ENCODE measurements at regions not wholly inside any gene's neighbourhood (a gene's known extent, or its start where the extent isn't known, plus 50 kb on each side); places are given as distances from the start of the nearest gene placed in this dataset.

- TF ChIP-seq BCL11A (IDR thresholded peaks at IDR 0.05; ENCODE audit: low read depth, low read length) = no peak
- TF ChIP-seq CBFB (IDR thresholded peaks at IDR 0.05; ENCODE audit: low read depth) = no peak
- no peak for TF ChIP-seq ETV6 (conservative IDR thresholded peaks at IDR 0.05 in 1 of 2, IDR thresholded peaks at IDR 0.05 in 1 of 2; ENCODE audit: borderline replicate concordance in 1 of 2, low read depth in 1 of 2)
- TF ChIP-seq CEBPB (IDR thresholded peaks at IDR 0.05; ENCODE audit: borderline replicate concordance in 1 of 2, low read depth in 2 of 2, low read length in 2 of 2) = no peak
Observed at GRCh38 chr12:34297790-34298164, 275.5 kb downstream of the ALG10 start (continued).

- H3K4me2 ChIP-seq (ENCODE audit: control insufficient read depth, insufficient read depth) = no peak overlapping the region
- no peaks in the 10 kb centered on the region for H3K79me2 ChIP-seq (ENCODE audit: control insufficient read depth, insufficient read depth, low read length)
- TF ChIP-seq E2F4 (IDR thresholded peaks at IDR 0.05; ENCODE audit: low read depth, low read length) = no peak
- TF ChIP-seq SMAD1 (IDR thresholded peaks at IDR 0.05; ENCODE audit: low read depth, partially characterized antibody) = no peak
- TF ChIP-seq NFYB (IDR thresholded peaks at IDR 0.05; ENCODE audit: insufficient read depth, low read depth, low read length) = no peak
- TF ChIP-seq MXI1 (IDR thresholded peaks at IDR 0.05; ENCODE audit: low read depth, low read length) = no peak
- no peak for TF ChIP-seq RB1 (IDR thresholded peaks at IDR 0.05; ENCODE audit: borderline replicate concordance)
- TF ChIP-seq NR2C2 (IDR thresholded peaks at IDR 0.05; ENCODE audit: borderline replicate concordance, control insufficient read depth, insufficient read length, low read depth) = no peak
- TF ChIP-seq ATF7 (IDR thresholded peaks at IDR 0.05; ENCODE audit: low read depth) = no peak
- no peak for TF ChIP-seq HSF1 (IDR thresholded peaks at IDR 0.05; ENCODE audit: low read depth, low read length)
- no peak for TF ChIP-seq CBX5 (IDR thresholded peaks at IDR 0.05; ENCODE audit: low read depth)
- no peak for TF ChIP-seq TCF3 (IDR thresholded peaks at IDR 0.05; ENCODE audit: borderline replicate concordance, insufficient read depth, low read depth, low read length)
- no peak for TF ChIP-seq NFXL1 (IDR thresholded peaks at IDR 0.05; ENCODE audit: borderline replicate concordance)
- WGBS (ENCODE audit: insufficient coverage, insufficient replicate concordance, low lambda C conversion rate, missing lambda C conversion rate) = 45% methylated on average over 28 of the region's 28 CpGs
- H3K27ac ChIP-seq (ENCODE audit: control insufficient read depth, insufficient read depth) = no peak overlapping the region
- DNase-seq (ENCODE audit: low read depth, low spot score) (no peak), FAIRE-seq (no peak), ATAC-seq (no peak)
- no peaks in the 10 kb centered on the region; the same call in 2 of the 3 replicates for H3K9me3 ChIP-seq (replicated peaks; ENCODE audit: control insufficient read depth, insufficient read depth, low read length)
- no peak overlapping the region for H2AFZ ChIP-seq (ENCODE audit: control insufficient read depth, low read depth, low read length)
- no peaks in the 10 kb centered on the region for H3K36me3 ChIP-seq (ENCODE audit: control insufficient read depth in 2 of 2, insufficient read depth in 2 of 2, low read length in 1 of 2)
- no peak overlapping the region for H3K4me3 ChIP-seq
- no peaks in the 10 kb centered on the region for H3K4me1 ChIP-seq (ENCODE audit: control insufficient read depth, insufficient read depth, low read length)
- BruUV-seq (replicated peaks) = no TSS peak
- ChIA-PET SMC1A (ENCODE audit: uncharacterized antibody, unreplicated experiment) (no interaction called here), POLR2A (no interaction called here), RAD21 (ENCODE audit: unreplicated experiment) (no interaction called here), CTCF (no interaction called here)
- no peaks in the 10 kb centered on the region for H3K27me3 ChIP-seq (replicated peaks in 1 of 2; ENCODE audit: control insufficient read depth in 2 of 2, insufficient read depth in 2 of 2, low read length in 1 of 2)
- no peaks in the 10 kb centered on the region for H4K20me1 ChIP-seq (ENCODE audit: control insufficient read depth, insufficient read depth)
- intact Hi-C loops (cut with micrococcal nuclease; ENCODE audit: unreplicated experiment) = no loop called here
- in situ Hi-C loops (cut with MboI) = loop anchor here (25.0 kb wide), 3 partner anchors 89 to 289 kb away; no protein-coding TSS in a partner anchor
- no peak overlapping the region for H3K9ac ChIP-seq (ENCODE audit: control insufficient read depth, insufficient read depth, low read length)
Observed at GRCh38 chr12:34298176-34298970, 276.1 kb downstream of the ALG10 start.
